22Rv1 (cell line): ENCODE measurements at regions not wholly inside any gene's neighbourhood (a gene's known extent, or its start where the extent isn't known, plus 50 kb on each side); places are given as distances from the start of the nearest gene placed in this dataset.

Source experiments
- CTCF ChIP-seq: fragments of 450-650 bp; IDR thresholded peaks from 2 replicates; pipeline ENCODE4 v1.5.1; 2017; ENCODE audit warnings: mild to moderate bottlenecking
- ZFX ChIP-seq: fragments of 450-650 bp; IDR thresholded peaks from 2 replicates; pipeline ENCODE4 v1.6.1; 2017; ENCODE audit warnings: antibody characterized with exemption, borderline replicate concordance

DNA sequence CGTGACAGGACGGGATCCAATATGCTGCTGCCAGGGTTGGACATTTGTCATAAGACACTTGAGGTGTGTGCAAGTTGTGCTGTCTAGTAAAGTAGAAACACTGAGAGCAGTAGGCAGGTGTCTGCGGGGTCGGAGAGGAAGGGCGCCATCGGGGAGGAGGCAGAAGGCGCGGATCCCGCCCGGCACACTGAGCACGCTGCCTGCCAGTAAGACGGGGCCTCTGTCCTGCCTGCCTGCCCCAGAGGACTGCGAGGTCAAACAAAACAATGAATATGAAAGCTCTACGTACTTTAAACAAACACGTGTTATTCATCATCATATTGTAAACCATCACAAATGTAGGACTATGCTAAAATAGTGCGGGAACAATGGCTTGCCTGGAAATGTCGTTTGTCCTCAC lies 349.3 kb upstream of the SALL3 start:
- TF ChIP-seq CTCF (no peak), ZFX (no peak)
